MM.1S (cell line): ENCODE measurements at regions not wholly inside any gene's neighbourhood (a gene's known extent, or its start where the extent isn't known, plus 50 kb on each side); places are given as distances from the start of the nearest gene placed in this dataset.

Source experiments
- CTCF ChIP-seq: fragments of 300-600 bp; sonication (generic); IDR thresholded peaks from 2 replicates; pipeline ENCODE4 v1.5.1; 2016; ENCODE audit warnings: antibody characterized with exemption, low read length, mixed read lengths
- EZH2 ChIP-seq: fragments of 300-600 bp; sonication (generic); optimal IDR thresholded peaks from 2 replicates; pipeline ENCODE3; 2017; ENCODE audit warnings: low read depth, mild to moderate bottlenecking, antibody characterized with exemption, low read length, mixed read lengths

DNA sequence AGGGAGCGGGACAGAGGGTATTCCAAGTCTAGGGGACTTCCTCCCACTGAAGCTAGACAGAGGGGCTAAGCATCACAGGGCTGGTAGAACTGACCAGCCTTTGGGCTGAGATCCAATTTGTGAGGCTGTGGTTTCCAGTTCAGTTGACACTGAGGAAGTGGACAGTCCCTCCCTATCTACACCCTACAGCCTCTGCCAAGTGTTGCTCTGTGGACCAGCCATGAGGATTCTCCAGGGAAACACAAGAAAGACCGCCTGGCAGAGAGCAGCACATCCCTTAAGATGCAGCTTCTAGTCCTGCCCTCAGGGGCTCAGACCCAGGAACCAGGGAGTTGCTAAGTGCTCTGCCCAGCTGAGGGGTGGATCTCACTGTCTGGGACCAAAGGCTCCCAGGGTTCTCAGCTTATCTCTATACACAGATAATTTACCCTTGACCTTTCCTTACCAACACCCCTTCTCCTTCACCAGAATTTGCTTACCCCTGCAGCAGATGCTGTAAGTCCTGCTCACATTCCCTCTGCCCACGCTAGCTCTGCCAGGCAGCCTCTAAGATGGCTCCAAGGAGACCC is 252.0 kb downstream of the SKIDA1 start:
- TF ChIP-seq CTCF (no peak), EZH2 (no peak)
